Lung (tissue), 11 donors: ENCODE measurements at regions not wholly inside any gene's neighbourhood (a gene's known extent, or its start where the extent isn't known, plus 50 kb on each side); places are given as distances from the start of the nearest gene placed in this dataset.
"Not testable (repeated sequence)": the region's sequence is repeated elsewhere in the genome, so short reads cannot be mapped to it uniquely, and the experiment has no call there.

Source experiments
- ATAC-seq: fragments of 200-7000 bp; cut with Tn5 transposase; one replicate; pipeline ENCODE4 v1.9.1; 2020; ENCODE audit warnings: moderate number of reproducible peaks; ENCODE audit not compliant: insufficient read depth, low FRiP score
- DNase-seq, 3 donors: peaks; one replicate each; pipeline ENCODE4 v3.0.0-alpha.2; 2013 to 2017
- H3K27ac ChIP-seq, 2 donors: one replicate each; pipeline ENCODE4 v1.5.1; 2013; ENCODE audit warnings: mild to moderate bottlenecking in 2 of 2, moderate library complexity in 2 of 2, control low read depth in 1 of 2, inconsistent platforms in 1 of 2, low read depth in 1 of 2, low read length in 1 of 2
- H3K27me3 ChIP-seq, 3 donors: one replicate each; pipeline ENCODE4 v1.5.1; 2013; ENCODE audit warnings: low read length in 2 of 3; ENCODE audit not compliant: control insufficient read depth in 3 of 3, insufficient read depth in 3 of 3
- H3K36me3 ChIP-seq, 4 donors: one replicate each; pipeline ENCODE4 v1.5.1; 2013; ENCODE audit warnings: low read length in 4 of 4, mild to moderate bottlenecking in 1 of 4, moderate library complexity in 1 of 4; ENCODE audit not compliant: control insufficient read depth in 4 of 4, insufficient read depth in 4 of 4
- H3K4me1 ChIP-seq, 5 donors: one replicate each; pipeline ENCODE4 v1.5.1; 2013; ENCODE audit warnings: low read length in 5 of 5, mild to moderate bottlenecking in 2 of 5, moderate library complexity in 1 of 5; ENCODE audit not compliant: control insufficient read depth in 5 of 5, insufficient read depth in 5 of 5
- H3K4me3 ChIP-seq: one replicate; pipeline ENCODE4 v1.5.1; 2013; ENCODE audit warnings: mild to moderate bottlenecking, control low read depth, moderate library complexity
- H3K9ac ChIP-seq, 2 donors: one replicate each; pipeline ENCODE4 v1.5.1; 2013; ENCODE audit warnings: low read length in 2 of 2, control low read depth in 1 of 2; ENCODE audit not compliant: insufficient read depth in 1 of 2
- H3K9me3 ChIP-seq, 4 donors: one replicate each; pipeline ENCODE4 v1.5.1; 2013; ENCODE audit warnings: low read length in 3 of 4, mild to moderate bottlenecking in 1 of 4, moderate library complexity in 1 of 4; ENCODE audit not compliant: control insufficient read depth in 4 of 4, insufficient read depth in 3 of 4
- CTCF ChIP-seq: IDR thresholded peaks from 2 replicates; pipeline ENCODE4 v1.5.1; 2012; ENCODE audit warnings: mild to moderate bottlenecking; ENCODE audit errors: control extremely low read depth, extremely low read depth
- WGBS, 2 donors: extraction: QIAGEN DNeasy Blood & Tissue Kit; methylation state at CpG; one replicate each; pipeline ENCODE4 v1.1.7; 2013; 5-methylcytosine and 5-hydroxymethylcytosine counted together
- donor health status: control.
- donor health status: control.
- donor health status: Bipolar disorder and iron deficiency.
- donor health status: healthy.
- donor health status: DM: yes; HTN: yes; CAD: no.

DNA sequence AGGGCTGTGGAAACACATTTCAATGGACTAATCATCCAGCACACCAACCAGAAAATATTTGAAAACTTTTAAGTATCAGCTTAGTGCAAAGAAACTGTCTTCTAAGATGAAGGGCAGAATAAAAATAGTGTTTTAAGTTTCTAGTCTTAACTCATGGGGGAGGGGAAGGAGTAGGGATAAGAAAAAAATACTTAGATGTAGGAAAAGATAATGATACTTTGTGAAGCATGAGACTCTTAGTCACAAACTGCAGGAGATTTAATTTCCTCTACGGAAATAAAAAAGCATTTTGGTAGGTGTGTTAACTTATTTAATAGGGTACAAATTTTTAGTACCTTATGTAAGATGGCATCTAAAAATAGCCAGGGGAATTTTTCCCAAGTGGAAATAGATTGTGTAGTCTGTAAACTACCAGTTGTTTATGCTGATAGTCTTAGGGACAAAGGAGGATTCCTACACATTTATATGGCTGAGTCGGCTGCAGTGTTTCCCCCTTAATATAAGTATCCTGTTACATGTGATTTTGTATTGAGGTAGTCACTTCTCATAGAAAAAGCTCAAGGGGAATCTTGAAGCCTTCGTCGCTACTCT is 78.2 kb upstream of the GBE1 start:
- DNase-seq, result no peak
- TF ChIP-seq CTCF, result no peak
- Histone ChIP-seq H3K4me3 (no peak overlapping the region), H3K27me3 (no peaks in the 10 kb centered on the region), H3K9ac (no peak overlapping the region), H3K36me3 (no peaks in the 10 kb centered on the region), H3K9me3 (no peaks in the 10 kb centered on the region), H3K27ac (no peak overlapping the region), H3K4me1 (peaks cover 0 to 12% (median 0%) of the 10 kb centered on the region in 5 donors)
- ATAC-seq, result no peak
- WGBS, 2 donors, result 71 to 78% methylated on average over 4 of the region's 4 CpGs

GRCh38 chr3:81838457-81838856 is 77.0 kb upstream of the GBE1 start:
- no peaks in the 10 kb centered on the region for H3K36me3 ChIP-seq
- H3K4me1 ChIP-seq, result peaks cover 0 to 12% (median 0%) of the 10 kb centered on the region in 5 donors
- TF ChIP-seq CTCF, result no peak
- H3K27ac ChIP-seq, result no peak overlapping the region
- H3K9ac ChIP-seq, result no peak overlapping the region
- 32 to 57% methylated on average over 1 of the region's 1 CpG for WGBS, 2 donors
- H3K4me3 ChIP-seq, result no peak overlapping the region
- DNase-seq (no peak), ATAC-seq (no peak)
- H3K27me3 ChIP-seq, result no peaks in the 10 kb centered on the region
- H3K9me3 ChIP-seq, result no peaks in the 10 kb centered on the region

GRCh38 chr3:81837071-81837593 is 75.7 kb upstream of the GBE1 start:
- WGBS, 2 donors, result 92 to 95% methylated on average over 6 of the region's 6 CpGs
- Histone ChIP-seq H3K4me1 (peaks cover 0 to 7% (median 0%) of the 10 kb centered on the region in 5 donors), H3K9ac (no peak overlapping the region), H3K27me3 (no peaks in the 10 kb centered on the region), H3K36me3 (no peaks in the 10 kb centered on the region), H3K27ac (no peak overlapping the region), H3K4me3 (no peak overlapping the region), H3K9me3 (no peaks in the 10 kb centered on the region)
- ATAC-seq (no peak), DNase-seq (no peak)
- TF ChIP-seq CTCF, result no peak

DNA sequence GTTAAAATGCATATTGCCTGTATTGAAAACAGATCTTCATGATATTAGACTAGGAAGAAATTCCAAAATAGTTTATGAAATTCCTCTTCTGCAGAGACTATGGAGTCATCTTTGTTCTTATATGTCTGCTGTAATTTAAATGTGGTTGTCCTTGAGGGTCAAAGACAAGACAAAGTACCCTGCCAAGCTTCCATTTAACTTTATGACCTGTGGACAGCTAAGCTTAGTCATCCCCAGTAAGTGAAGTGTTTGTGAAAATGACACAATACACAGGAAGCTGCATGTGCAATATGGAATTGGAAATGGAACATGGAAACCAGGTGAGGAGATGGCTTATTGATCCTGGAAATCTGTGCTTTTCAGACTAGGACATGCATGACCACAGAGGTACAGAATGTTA is 68.5 kb upstream of the GBE1 start:
- Histone ChIP-seq H3K4me1 (no peaks in the 10 kb centered on the region), H3K9me3 (no peaks in the 10 kb centered on the region), H3K9ac (no peak overlapping the region), H3K4me3 (no peak overlapping the region), H3K27me3 (no peaks in the 10 kb centered on the region), H3K27ac (no peak overlapping the region), H3K36me3 (no peaks in the 10 kb centered on the region)
- no peak for TF ChIP-seq CTCF
- DNase-seq (no peak), ATAC-seq (no peak)

DNA sequence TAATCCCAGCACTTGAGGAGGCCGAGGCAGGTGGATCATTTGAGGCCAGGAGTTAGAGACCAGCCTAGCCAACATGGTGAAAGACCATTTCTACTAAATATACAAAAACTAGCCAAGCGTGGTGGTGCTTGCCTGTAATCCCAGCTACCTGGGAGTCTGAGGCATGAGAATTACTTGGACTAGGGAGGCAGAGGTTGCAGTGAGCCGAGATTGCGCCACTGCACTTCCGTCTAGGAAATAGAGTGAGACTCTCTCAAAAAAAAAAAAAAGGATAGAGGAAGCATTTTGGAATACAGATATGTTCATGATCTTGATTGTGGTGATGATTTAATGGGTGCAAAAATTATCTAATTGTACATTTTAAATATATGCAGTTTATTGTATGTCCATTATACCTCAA is 67.8 kb upstream of the GBE1 start:
- H3K4me3 ChIP-seq, H3K9ac ChIP-seq, ATAC-seq, H3K36me3 ChIP-seq, DNase-seq, H3K4me1 ChIP-seq, H3K27me3 ChIP-seq, H3K27ac ChIP-seq, H3K9me3 ChIP-seq: not testable (repeated sequence)
- WGBS, 2 donors, result 80 to 86% methylated on average over 5 of the region's 5 CpGs
